GM23248 (cell line): ENCODE measurements at regions not wholly inside any gene's neighbourhood (a gene's known extent, or its start where the extent isn't known, plus 50 kb on each side); places are given as distances from the start of the nearest gene placed in this dataset.

Source experiments
- DNase-seq: peaks from one replicate; pipeline ENCODE4 v3.0.0-alpha.2; 2015
- H2AFZ ChIP-seq: fragments of 200-600 bp; sonication (generic); 2 replicates; pipeline ENCODE4 v1.6.1; 2016; ENCODE audit warnings: antibody characterized with exemption
- H3F3A ChIP-seq: fragments of 200-600 bp; sonication (generic); 2 replicates; pipeline ENCODE4 v1.6.1; 2016; ENCODE audit warnings: mild to moderate bottlenecking, antibody characterized with exemption, mixed run types; ENCODE audit not compliant: insufficient read depth
- H3K27ac ChIP-seq: fragments of 200-600 bp; sonication (generic); 2 replicates; pipeline ENCODE4 v1.5.1; 2016; ENCODE audit warnings: mild to moderate bottlenecking
- H3K27me3 ChIP-seq: fragments of 200-600 bp; sonication (generic); replicated peaks from 2 replicates; pipeline ENCODE4 v1.6.1; 2016; ENCODE audit warnings: mild to moderate bottlenecking; ENCODE audit not compliant: insufficient read depth
- H3K36me3 ChIP-seq: fragments of 200-600 bp; sonication (generic); 2 replicates; pipeline ENCODE4 v1.6.1; 2016; ENCODE audit warnings: low read depth, mild to moderate bottlenecking
- H3K4me1 ChIP-seq: fragments of 200-600 bp; sonication (generic); 2 replicates; pipeline ENCODE4 v1.6.1; 2016; ENCODE audit warnings: mild to moderate bottlenecking; ENCODE audit not compliant: insufficient read depth
- H3K4me2 ChIP-seq: fragments of 200-600 bp; sonication (generic); one replicate; pipeline ENCODE4 v1.6.1; 2016; ENCODE audit warnings: mild to moderate bottlenecking; ENCODE audit not compliant: unreplicated experiment
- H3K4me3 ChIP-seq: fragments of 200-600 bp; sonication (generic); 2 replicates; pipeline ENCODE4 v1.5.1; 2016; ENCODE audit warnings: mild to moderate bottlenecking
- H3K79me2 ChIP-seq: fragments of 200-600 bp; sonication (generic); 2 replicates; pipeline ENCODE4 v1.6.1; 2016; ENCODE audit warnings: mild to moderate bottlenecking; ENCODE audit not compliant: insufficient read depth
- H3K9ac ChIP-seq: fragments of 200-600 bp; sonication (generic); 2 replicates; pipeline ENCODE4 v1.6.1; 2016; ENCODE audit warnings: mild to moderate bottlenecking
- H3K9me2 ChIP-seq: fragments of 200-600 bp; sonication (generic); 2 replicates; pipeline ENCODE4 v1.6.1; 2016; ENCODE audit warnings: mixed run types, mild to moderate bottlenecking, moderate library complexity; ENCODE audit not compliant: insufficient read depth
- H3K9me3 ChIP-seq: fragments of 200-600 bp; sonication (generic); one replicate; pipeline ENCODE4 v1.6.1; 2017; ENCODE audit warnings: low read depth
- H4K20me1 ChIP-seq: fragments of 200-600 bp; sonication (generic); 2 replicates; pipeline ENCODE4 v1.6.0; 2016; ENCODE audit not compliant: insufficient read depth
- EZH2 ChIP-seq: fragments of 200-600 bp; sonication (generic); IDR thresholded peaks from 2 replicates; pipeline ENCODE4 v1.6.1; 2018; ENCODE audit warnings: antibody characterized with exemption, mild to moderate bottlenecking; ENCODE audit not compliant: insufficient read depth, poor library complexity, severe bottlenecking
- EZH2phosphoT487 ChIP-seq: fragments of 200-600 bp; sonication (generic); IDR thresholded peaks from 2 replicates; pipeline ENCODE4 v1.6.1; 2018; ENCODE audit warnings: antibody characterized with exemption, moderate library complexity, mild to moderate bottlenecking, low read depth; ENCODE audit not compliant: insufficient read depth
- WGBS, 2 experiments: methylation state at CpG; one replicate each; pipeline ENCODE4 v1.1.6; 2015 to 2017; ENCODE audit warnings: low lambda C conversion rate in 2 of 2, low coverage in 1 of 2; ENCODE audit errors: missing lambda C conversion rate in 2 of 2; 5-methylcytosine and 5-hydroxymethylcytosine counted together
- in situ Hi-C: fragments of 300-500 bp; cut with MboI; formaldehyde crosslinking; loops from 2 replicates; pipeline ENCODE4 v1.15.0; 2020

GRCh38 chr9:80651044-80651443, 1038.3 kb downstream of the TLE1 start:
- 13 to 15% methylated on average over 5 of the region's 5 CpGs for WGBS, 2 experiments
- H3F3A ChIP-seq = no peaks in the 10 kb centered on the region
- H4K20me1 ChIP-seq = no peaks in the 10 kb centered on the region
- in situ Hi-C loops = no loop called here
- no peak overlapping the region for H3K4me2 ChIP-seq
- no peak for DNase-seq
- no peak overlapping the region for H2AFZ ChIP-seq
- H3K9me2 ChIP-seq = no peaks in the 10 kb centered on the region
- H3K4me3 ChIP-seq = no peak overlapping the region
- H3K27me3 ChIP-seq = no peaks in the 10 kb centered on the region
- no peaks in the 10 kb centered on the region for H3K4me1 ChIP-seq
- no peaks in the 10 kb centered on the region for H3K9me3 ChIP-seq
- H3K36me3 ChIP-seq = no peaks in the 10 kb centered on the region
- no peaks in the 10 kb centered on the region for H3K79me2 ChIP-seq
- no peak overlapping the region for H3K9ac ChIP-seq
- TF ChIP-seq EZH2 (no peak), EZH2phosphoT487 (no peak)
- no peak overlapping the region for H3K27ac ChIP-seq

GRCh38 chr9:80649496-80649895, 1039.9 kb downstream of the TLE1 start:
- Histone ChIP-seq H3K9me3 (no peaks in the 10 kb centered on the region), H3F3A (no peaks in the 10 kb centered on the region), H3K4me3 (no peak overlapping the region), H3K36me3 (no peaks in the 10 kb centered on the region), H2AFZ (no peak overlapping the region), H3K79me2 (no peaks in the 10 kb centered on the region), H3K4me1 (no peaks in the 10 kb centered on the region), H3K27ac (no peak overlapping the region), H3K4me2 (no peak overlapping the region), H3K9me2 (no peaks in the 10 kb centered on the region), H3K27me3 (no peaks in the 10 kb centered on the region), H3K9ac (no peak overlapping the region), H4K20me1 (no peaks in the 10 kb centered on the region)
- TF ChIP-seq EZH2phosphoT487 (no peak), EZH2 (no peak)
- WGBS, 2 experiments = 20 to 27% methylated on average over 2 of the region's 2 CpGs
- in situ Hi-C loops = no loop called here
- DNase-seq = no peak

- TF ChIP-seq EZH2phosphoT487 (no peak), EZH2 (no peak)
- Histone ChIP-seq H3K79me2 (no peaks in the 10 kb centered on the region), H3K9ac (no peak overlapping the region), H4K20me1 (no peaks in the 10 kb centered on the region), H3K9me3 (no peaks in the 10 kb centered on the region), H3K27ac (no peak overlapping the region), H3K36me3 (no peaks in the 10 kb centered on the region), H3K9me2 (no peaks in the 10 kb centered on the region), H2AFZ (no peak overlapping the region), H3F3A (no peaks in the 10 kb centered on the region), H3K4me1 (no peaks in the 10 kb centered on the region), H3K4me3 (no peak overlapping the region), H3K27me3 (no peaks in the 10 kb centered on the region), H3K4me2 (no peak overlapping the region)
- in situ Hi-C loops = no loop called here
- peak; percentile 24 for DNase-seq
- WGBS, 2 experiments = 3 to 4% methylated on average over 3 of the region's 3 CpGs
These were observed 1040.3 kb downstream of the TLE1 start for GRCh38 chr9:80649001-80649420.

DNA sequence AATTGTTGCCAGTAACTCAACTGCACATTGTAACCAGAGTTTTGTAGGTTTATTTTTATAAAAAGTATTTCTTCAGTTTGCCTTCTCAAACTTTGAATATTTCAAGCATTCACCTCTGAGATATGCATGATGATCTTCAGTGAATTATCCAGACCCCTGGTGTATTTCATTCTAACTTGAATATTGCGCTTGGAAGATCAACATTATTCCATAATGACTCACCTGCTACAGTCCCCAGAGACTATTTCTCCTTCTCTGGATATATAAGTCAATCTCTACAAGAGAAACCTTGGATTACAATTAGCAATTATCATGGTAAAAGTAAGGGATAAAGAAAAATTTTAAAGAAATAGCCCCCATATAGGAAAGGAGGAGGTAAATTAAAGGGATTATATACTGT, 1041.0 kb downstream of the TLE1 start:
- WGBS, 2 experiments = 14 to 20% methylated on average over 1 of the region's 1 CpG
- Histone ChIP-seq H3K9me3 (no peaks in the 10 kb centered on the region), H3K27me3 (no peaks in the 10 kb centered on the region), H4K20me1 (no peaks in the 10 kb centered on the region), H3K9me2 (no peaks in the 10 kb centered on the region), H3K9ac (no peak overlapping the region), H3K27ac (no peak overlapping the region), H3K79me2 (no peaks in the 10 kb centered on the region), H3K4me1 (no peaks in the 10 kb centered on the region), H3K36me3 (no peaks in the 10 kb centered on the region), H3K4me2 (no peak overlapping the region), H2AFZ (no peak overlapping the region), H3K4me3 (no peak overlapping the region), H3F3A (no peaks in the 10 kb centered on the region)
- TF ChIP-seq EZH2phosphoT487 = no peak
- no peak for TF ChIP-seq EZH2
- in situ Hi-C loops = no loop called here
- DNase-seq = no peak

DNA sequence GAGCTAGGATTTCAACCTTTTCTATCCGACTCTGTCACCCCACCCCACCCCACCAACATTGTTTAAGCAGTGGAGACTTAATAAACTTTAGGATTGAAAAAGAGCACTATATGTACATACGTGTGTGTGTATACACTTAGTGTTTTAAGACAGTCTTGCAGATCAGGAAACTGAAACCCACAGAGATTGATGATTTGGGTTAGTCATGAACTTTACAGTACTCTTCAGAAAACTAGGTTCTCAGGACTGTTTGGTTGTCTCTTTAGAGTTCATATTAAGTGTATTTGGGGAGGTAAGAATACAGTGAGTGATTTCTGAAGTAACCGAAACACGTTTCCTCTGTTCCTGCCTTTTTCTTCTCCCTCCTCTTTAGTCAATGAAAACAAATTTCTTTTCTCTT, 1043.1 kb downstream of the TLE1 start:
- no peaks in the 10 kb centered on the region for H4K20me1 ChIP-seq
- H3K27me3 ChIP-seq = no peaks in the 10 kb centered on the region
- WGBS, 2 experiments = 64 to 69% methylated on average over 4 of the region's 4 CpGs
- H3K27ac ChIP-seq = no peak overlapping the region
- in situ Hi-C loops = no loop called here
- no peak overlapping the region for H3K9ac ChIP-seq
- no peaks in the 10 kb centered on the region for H3F3A ChIP-seq
- no peaks in the 10 kb centered on the region for H3K79me2 ChIP-seq
- H3K4me2 ChIP-seq = no peak overlapping the region
- H3K36me3 ChIP-seq = no peaks in the 10 kb centered on the region
- no peak for DNase-seq
- H3K9me2 ChIP-seq = no peaks in the 10 kb centered on the region
- H3K4me1 ChIP-seq = no peaks in the 10 kb centered on the region
- H2AFZ ChIP-seq = no peak overlapping the region
- no peak for TF ChIP-seq EZH2
- TF ChIP-seq EZH2phosphoT487 = no peak
- H3K4me3 ChIP-seq = no peak overlapping the region
- H3K9me3 ChIP-seq = no peaks in the 10 kb centered on the region
